BLaER1 (cell line): ENCODE measurements at regions not wholly inside any gene's neighbourhood (a gene's known extent, or its start where the extent isn't known, plus 50 kb on each side); places are given as distances from the start of the nearest gene placed in this dataset.

Source experiments
- H3K27ac ChIP-seq: shearing (Covaris generic); formaldehyde crosslinking; 2 replicates; pipeline ENCODE4 v1.8.1; 2022
- H3K27me3 ChIP-seq: shearing (Covaris generic); formaldehyde crosslinking; 2 replicates; pipeline ENCODE4 v1.8.1; 2022
- H3K36me3 ChIP-seq: shearing (Covaris generic); formaldehyde crosslinking; 2 replicates; pipeline ENCODE4 v1.8.1; 2022
- H3K4me1 ChIP-seq: shearing (Covaris generic); formaldehyde crosslinking; 2 replicates; pipeline ENCODE4 v1.8.1; 2022
- H3K4me2 ChIP-seq: shearing (Covaris generic); formaldehyde crosslinking; 2 replicates; pipeline ENCODE4 v1.8.1; 2022
- H3K4me3 ChIP-seq: shearing (Covaris generic); formaldehyde crosslinking; 2 replicates; pipeline ENCODE4 v1.8.1; 2022
- H3K9ac ChIP-seq: shearing (Covaris generic); formaldehyde crosslinking; 2 replicates; pipeline ENCODE4 v1.8.1; 2022
- H3K9me3 ChIP-seq: shearing (Covaris generic); formaldehyde crosslinking; 2 replicates; pipeline ENCODE4 v1.8.1; 2022
- H4K20me1 ChIP-seq: shearing (Covaris generic); formaldehyde crosslinking; 2 replicates; pipeline ENCODE4 v1.8.1; 2022
- Cebpa-rat ChIP-seq: shearing (Covaris generic); IDR thresholded peaks from 2 replicates; pipeline ENCODE4 v1.8.1; 2022

DNA sequence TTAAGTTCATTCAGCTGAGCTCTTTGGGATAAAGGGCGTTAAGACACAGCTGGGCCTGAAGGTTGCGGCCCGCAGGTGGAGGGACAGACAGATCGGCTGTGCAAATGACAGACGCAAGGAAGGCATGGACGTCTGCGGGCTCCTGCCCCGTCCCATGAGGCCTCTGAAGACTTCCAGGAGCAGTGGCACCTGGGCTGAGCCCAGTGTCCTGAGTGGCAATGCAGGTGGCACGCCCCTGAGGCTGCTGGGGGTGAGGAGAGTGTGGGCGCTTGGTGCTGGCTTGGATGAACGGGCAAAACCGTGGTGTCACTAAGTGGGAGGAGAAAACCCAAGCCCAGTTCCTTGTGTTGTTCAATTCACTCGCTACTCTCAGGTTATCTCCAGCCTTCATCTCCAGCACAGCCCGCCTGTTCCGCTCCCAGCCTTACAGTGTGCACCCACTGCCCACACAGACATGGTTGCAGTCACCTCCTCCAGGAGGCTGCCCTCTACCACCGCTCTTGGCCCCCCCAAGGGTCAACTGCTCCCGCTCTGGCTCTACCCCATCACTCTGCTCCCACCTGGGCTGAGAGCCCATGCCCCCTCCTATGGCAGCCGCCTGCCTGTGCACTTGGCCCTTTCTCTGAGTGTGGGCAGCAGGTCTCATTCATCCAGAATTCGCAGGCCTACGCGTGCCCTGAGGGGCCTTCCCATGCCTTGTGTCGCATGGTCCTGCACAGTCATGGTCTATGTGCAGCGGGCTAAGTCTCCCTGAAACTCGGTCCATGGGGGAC, 50.3 kb downstream of the PTGR3 start:
- no peaks in the 10 kb centered on the region for H3K9me3 ChIP-seq
- no peaks in the 10 kb centered on the region for H3K36me3 ChIP-seq
- H3K9ac ChIP-seq: no peak overlapping the region
- no peak overlapping the region for H3K4me3 ChIP-seq
- H3K27ac ChIP-seq: no peak overlapping the region
- H3K4me1 ChIP-seq: peaks cover 9% of the 10 kb centered on the region
- H3K4me2 ChIP-seq: no peak overlapping the region
- TF ChIP-seq Cebpa-rat: no peak
- no peaks in the 10 kb centered on the region for H3K27me3 ChIP-seq
- no peaks in the 10 kb centered on the region for H4K20me1 ChIP-seq

DNA sequence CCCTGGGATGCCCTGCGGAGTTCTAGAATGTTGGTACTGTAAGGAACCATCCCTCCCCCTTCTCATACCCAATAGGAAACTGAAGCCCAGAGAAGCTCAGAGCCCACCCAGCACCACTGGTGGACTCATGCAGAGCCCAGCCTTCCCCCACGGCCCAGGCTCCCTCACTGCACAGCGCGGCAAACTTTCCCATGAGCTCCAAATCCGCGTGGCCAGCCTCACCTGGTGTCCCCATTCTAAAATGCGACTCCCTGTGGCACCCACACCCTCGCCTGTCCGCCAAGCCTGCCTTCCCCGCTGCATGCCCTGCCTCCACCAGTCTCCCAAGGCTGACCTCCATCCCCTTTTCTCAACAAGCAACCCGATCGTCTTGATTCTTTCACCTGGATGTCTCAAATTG, 51.1 kb downstream of the PTGR3 start:
- Histone ChIP-seq H3K27me3 (no peaks in the 10 kb centered on the region), H4K20me1 (no peaks in the 10 kb centered on the region), H3K36me3 (no peaks in the 10 kb centered on the region), H3K27ac (no peak overlapping the region), H3K9me3 (no peaks in the 10 kb centered on the region), H3K4me3 (no peak overlapping the region), H3K4me2 (no peak overlapping the region), H3K9ac (no peak overlapping the region), H3K4me1 (peaks cover 9% of the 10 kb centered on the region)
- no peak for TF ChIP-seq Cebpa-rat

DNA sequence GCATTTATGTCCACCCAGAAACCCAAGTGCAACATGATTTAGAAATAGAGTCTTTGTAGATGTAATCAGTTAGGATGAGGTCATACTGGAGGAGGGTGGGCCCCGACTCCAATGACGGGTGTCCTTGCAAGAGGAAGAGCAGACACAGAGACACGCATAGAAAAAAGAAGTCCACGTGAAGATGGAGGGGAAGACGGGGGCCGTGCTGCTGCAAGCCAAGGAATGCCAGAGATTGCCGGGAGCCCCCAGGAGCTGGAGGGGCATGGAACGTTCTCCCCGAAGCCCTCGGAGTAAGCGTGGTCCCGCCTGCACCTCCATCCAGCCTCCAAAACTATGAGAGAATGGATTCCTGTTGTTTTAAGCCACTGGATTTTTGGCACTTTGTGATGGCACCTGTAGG, 51.6 kb downstream of the PTGR3 start:
- no peaks in the 10 kb centered on the region for H3K27me3 ChIP-seq
- H3K9me3 ChIP-seq: no peaks in the 10 kb centered on the region
- peaks cover 9% of the 10 kb centered on the region for H3K4me1 ChIP-seq
- no peak overlapping the region for H3K4me3 ChIP-seq
- H3K27ac ChIP-seq: no peak overlapping the region
- H3K9ac ChIP-seq: no peak overlapping the region
- no peak overlapping the region for H3K4me2 ChIP-seq
- H4K20me1 ChIP-seq: no peaks in the 10 kb centered on the region
- H3K36me3 ChIP-seq: no peaks in the 10 kb centered on the region
- TF ChIP-seq Cebpa-rat: no peak

DNA sequence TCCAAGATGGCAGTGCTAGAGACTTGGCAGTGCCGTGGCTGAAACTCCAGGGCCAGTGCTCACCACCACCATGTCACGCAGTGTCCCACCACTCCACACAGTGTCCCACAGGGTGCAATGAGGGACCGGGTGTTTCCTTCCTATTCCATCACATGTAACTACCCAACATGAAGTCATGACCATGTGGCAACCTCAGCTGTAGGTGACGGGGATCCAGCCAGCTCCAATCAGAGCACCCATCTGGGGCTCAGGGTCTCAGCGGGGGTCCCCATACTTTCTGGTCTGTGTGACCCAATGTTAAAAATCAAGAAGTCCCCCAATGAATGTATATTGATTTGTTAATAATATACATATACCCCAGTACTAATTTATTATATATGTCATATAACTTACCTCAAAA, 52.1 kb downstream of the PTGR3 start:
- Histone ChIP-seq H3K4me3 (no peak overlapping the region), H3K36me3 (no peaks in the 10 kb centered on the region), H3K4me1 (peaks cover 6% of the 10 kb centered on the region), H3K9me3 (0 out of 2 replicates have a peak, but pooled peaks cover under 1% of the 10 kb centered on the region), H3K9ac (no peak overlapping the region), H3K27ac (no peak overlapping the region), H4K20me1 (no peaks in the 10 kb centered on the region), H3K4me2 (no peak overlapping the region), H3K27me3 (no peaks in the 10 kb centered on the region)
- TF ChIP-seq Cebpa-rat: no peak

DNA sequence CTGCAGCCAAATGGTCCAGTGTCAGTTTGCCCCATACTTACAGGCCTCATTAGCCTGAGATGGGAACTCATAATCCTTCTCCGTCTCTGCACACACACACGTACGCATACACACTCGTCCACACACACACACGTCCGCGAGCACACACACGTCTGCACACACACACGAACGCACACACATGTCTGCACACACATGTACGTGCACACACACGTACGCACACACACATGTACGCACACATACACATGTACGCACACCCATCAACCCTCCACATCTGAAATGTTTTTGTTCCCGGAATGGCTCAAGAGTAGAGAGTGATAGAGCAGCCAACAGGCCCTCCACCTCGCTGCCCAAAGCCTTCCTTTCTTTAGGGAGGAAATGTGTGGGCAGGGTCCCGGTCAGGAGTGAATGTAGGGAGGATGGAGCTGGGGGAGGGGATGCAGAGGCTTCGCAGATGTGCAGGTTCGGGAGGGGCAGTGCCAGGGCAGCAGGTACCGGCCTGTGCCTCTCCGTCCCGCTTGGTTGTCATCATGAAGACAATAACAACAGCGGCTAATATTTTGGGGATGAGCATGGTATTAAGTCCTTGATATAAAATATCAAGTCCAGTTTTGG, 52.7 kb downstream of the PTGR3 start:
- H4K20me1 ChIP-seq: no peaks in the 10 kb centered on the region

DNA sequence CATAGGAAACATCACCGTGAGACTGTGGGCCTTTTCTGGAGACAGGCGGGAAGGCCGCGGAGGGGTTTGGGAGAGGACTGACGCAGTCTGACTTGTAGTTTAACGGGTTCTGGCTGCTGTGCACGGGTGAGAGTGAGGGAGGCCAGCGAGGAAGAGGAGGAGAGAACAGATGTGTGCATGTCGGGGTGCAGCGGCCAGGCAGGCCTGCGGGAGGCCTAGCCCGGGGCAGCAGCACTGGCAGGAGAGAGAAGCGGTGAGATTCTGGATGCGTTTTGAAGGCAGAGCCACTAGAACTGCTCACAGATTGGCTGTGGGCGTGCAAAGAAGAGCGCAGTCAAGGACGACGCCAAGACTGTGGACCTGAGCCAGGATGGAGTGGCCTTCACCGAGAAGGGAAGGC, 53.9 kb downstream of the PTGR3 start:
- Histone ChIP-seq H3K4me3 (no peak overlapping the region), H3K27me3 (no peaks in the 10 kb centered on the region)

More for the DNA sequence above, 52.7 kb downstream of the PTGR3 start:
- no peak overlapping the region for H3K9ac ChIP-seq
- no peak for TF ChIP-seq Cebpa-rat
- H3K27me3 ChIP-seq: no peaks in the 10 kb centered on the region
- no peak overlapping the region for H3K4me2 ChIP-seq
- no peak overlapping the region for H3K27ac ChIP-seq
- no peaks in the 10 kb centered on the region for H3K36me3 ChIP-seq
- H3K4me1 ChIP-seq: peaks cover 5% of the 10 kb centered on the region; the same call in 1 of the 2 replicates
- H3K4me3 ChIP-seq: no peak overlapping the region
- H3K9me3 ChIP-seq: 0 out of 2 replicates have a peak, but pooled peaks cover 5% of the 10 kb centered on the region

DNA sequence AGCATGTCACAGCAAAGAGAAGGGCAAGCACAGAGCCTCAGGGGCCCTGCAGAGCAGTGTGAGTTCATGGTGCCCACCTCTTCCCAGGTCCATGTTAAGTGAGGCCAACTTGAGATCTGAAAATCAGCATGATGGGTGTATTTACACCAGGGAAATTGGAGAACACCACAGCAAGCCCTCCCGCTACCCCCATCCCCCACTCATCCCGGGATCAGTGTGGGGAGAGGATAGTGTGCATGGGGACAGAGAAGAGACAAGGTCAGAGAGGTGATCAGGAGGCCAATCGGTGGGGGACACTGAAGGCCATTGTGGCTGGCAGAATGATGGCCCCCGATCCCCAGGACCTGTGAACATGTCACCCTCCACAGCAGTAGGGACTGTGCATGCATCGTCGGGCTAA, 54.7 kb downstream of the PTGR3 start:
- no peak overlapping the region for H3K4me2 ChIP-seq
- H3K4me1 ChIP-seq: no peaks in the 10 kb centered on the region
- H3K9ac ChIP-seq: no peak overlapping the region
- no peaks in the 10 kb centered on the region for H3K27me3 ChIP-seq
- no peaks in the 10 kb centered on the region for H3K36me3 ChIP-seq
- no peak overlapping the region for H3K27ac ChIP-seq
- 0 out of 2 replicates have a peak, but pooled peaks cover 5% of the 10 kb centered on the region for H3K9me3 ChIP-seq
- H4K20me1 ChIP-seq: no peaks in the 10 kb centered on the region
- no peak for TF ChIP-seq Cebpa-rat
- H3K4me3 ChIP-seq: no peak overlapping the region

More for the DNA sequence above, 53.9 kb downstream of the PTGR3 start:
- no peaks in the 10 kb centered on the region for H3K4me1 ChIP-seq
- 0 out of 2 replicates have a peak, but pooled peaks cover 5% of the 10 kb centered on the region for H3K9me3 ChIP-seq
- no peak overlapping the region for H3K27ac ChIP-seq
- H3K36me3 ChIP-seq: no peaks in the 10 kb centered on the region
- H3K4me2 ChIP-seq: no peak overlapping the region
- H3K9ac ChIP-seq: no peak overlapping the region
- no peaks in the 10 kb centered on the region for H4K20me1 ChIP-seq
- no peak for TF ChIP-seq Cebpa-rat

DNA sequence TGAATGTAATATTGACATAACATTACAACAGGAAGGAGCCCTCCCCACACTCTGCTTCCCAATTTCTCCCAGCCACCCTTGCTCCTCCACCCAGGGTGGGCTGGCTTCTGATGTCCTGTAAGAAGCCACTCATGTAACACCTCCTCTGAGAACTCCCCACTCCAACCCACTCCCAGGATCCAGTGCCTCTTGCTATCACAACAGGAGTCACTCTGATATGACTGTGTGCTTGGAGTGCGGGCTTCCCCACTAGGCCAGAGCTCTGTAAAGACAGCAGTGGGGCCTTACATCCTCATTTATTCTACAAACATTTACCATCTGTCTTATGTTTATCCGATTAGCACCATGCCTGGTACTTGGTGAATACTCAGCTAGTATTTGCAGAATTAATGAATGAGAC, 65.1 kb downstream of the PTGR3 start:
- Histone ChIP-seq H3K4me1 (no peaks in the 10 kb centered on the region), H3K9ac (no peak overlapping the region), H3K4me2 (no peak overlapping the region), H3K27me3 (no peaks in the 10 kb centered on the region), H3K27ac (no peak overlapping the region), H3K9me3 (peaks cover 18% of the 10 kb centered on the region), H4K20me1 (no peaks in the 10 kb centered on the region), H3K4me3 (no peak overlapping the region), H3K36me3 (no peaks in the 10 kb centered on the region)
- no peak for TF ChIP-seq Cebpa-rat

DNA sequence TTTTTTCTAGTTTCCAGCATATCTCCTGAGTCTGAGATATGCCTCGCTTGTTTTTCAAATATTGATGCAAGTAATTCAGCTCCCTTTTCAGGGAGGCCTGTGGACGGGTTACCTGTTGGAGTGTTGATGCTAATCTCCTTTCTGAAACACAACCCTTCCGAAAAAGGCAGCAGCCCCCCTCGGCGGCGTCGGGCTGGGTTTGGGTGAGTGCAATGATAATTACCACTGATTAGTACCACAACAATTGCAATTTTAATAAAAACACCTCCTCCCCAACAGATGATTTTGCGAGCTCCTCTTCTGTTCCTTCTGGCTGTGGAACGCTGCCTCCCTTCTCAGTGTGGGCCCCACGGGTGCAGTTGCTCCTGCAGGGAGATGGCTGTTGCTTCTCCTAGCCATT, 66.3 kb downstream of the PTGR3 start:
- H3K4me1 ChIP-seq: no peaks in the 10 kb centered on the region
- H3K27me3 ChIP-seq: no peaks in the 10 kb centered on the region
- no peak overlapping the region for H3K4me2 ChIP-seq
- H3K9me3 ChIP-seq: peaks cover 18% of the 10 kb centered on the region
- H3K9ac ChIP-seq: no peak overlapping the region
- no peaks in the 10 kb centered on the region for H4K20me1 ChIP-seq
- no peak for TF ChIP-seq Cebpa-rat
- no peak overlapping the region for H3K4me3 ChIP-seq
- H3K27ac ChIP-seq: no peak overlapping the region
- H3K36me3 ChIP-seq: no peaks in the 10 kb centered on the region

DNA sequence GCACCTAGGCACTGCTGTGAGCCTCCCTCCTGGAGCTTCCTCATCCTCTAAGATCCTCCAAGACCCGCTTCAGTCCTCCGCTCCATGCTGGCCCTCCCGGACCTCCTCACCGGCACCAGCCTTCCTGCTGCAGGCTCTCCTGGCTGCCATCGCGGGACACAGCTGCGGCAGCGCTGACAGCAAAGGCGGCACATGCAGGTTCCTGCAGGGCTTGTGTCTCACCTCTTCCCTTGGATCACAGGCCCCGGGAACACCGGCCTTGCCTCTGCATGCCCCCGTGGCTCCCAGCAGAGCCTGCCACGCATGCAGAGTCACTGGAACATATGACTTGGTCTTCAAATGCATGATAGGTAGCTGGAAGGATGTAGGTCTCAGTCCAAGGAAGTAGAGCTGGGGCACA, 67.2 kb downstream of the PTGR3 start:
- Histone ChIP-seq H3K9me3 (peaks cover 11% of the 10 kb centered on the region), H3K4me1 (no peaks in the 10 kb centered on the region), H3K4me2 (no peak overlapping the region), H3K9ac (no peak overlapping the region), H3K4me3 (no peak overlapping the region), H3K27me3 (no peaks in the 10 kb centered on the region), H3K27ac (no peak overlapping the region), H3K36me3 (no peaks in the 10 kb centered on the region), H4K20me1 (no peaks in the 10 kb centered on the region)
- no peak for TF ChIP-seq Cebpa-rat
